HepG2 (cell line): ENCODE measurements at regions not wholly inside any gene's neighbourhood (a gene's known extent, or its start where the extent isn't known, plus 50 kb on each side); places are given as distances from the start of the nearest gene placed in this dataset.

Source experiments
- ARNT ChIP-seq: fragments of 450-650 bp; IDR thresholded peaks from 2 replicates; pipeline ENCODE4 v1.6.1; 2017
- DR1 ChIP-seq: sonication (generic); formaldehyde crosslinking; IDR thresholded peaks from 2 replicates; pipeline ENCODE4 v1.8.0; 2021; ENCODE audit warnings: mild to moderate bottlenecking, missing genetic modification reagents, inconsistent platforms
- HES4 ChIP-seq: sonication (generic); formaldehyde crosslinking; IDR thresholded peaks from 2 replicates; pipeline ENCODE4 v1.9.0; 2021; ENCODE audit warnings: mild to moderate bottlenecking, missing genetic modification reagents, borderline replicate concordance
- IKZF5 ChIP-seq: IDR thresholded peaks from 2 replicates; pipeline ENCODE4 v1.6.1; 2018; ENCODE audit warnings: missing genetic modification reagents, mild to moderate bottlenecking, missing compliant biosample characterization
- NR0B2 ChIP-seq: sonication (generic); formaldehyde crosslinking; IDR thresholded peaks from 2 replicates; pipeline ENCODE4 v1.4.0; 2020; ENCODE audit warnings: mild to moderate bottlenecking, missing genetic modification reagents
- TERF1 ChIP-seq: sonication (generic); formaldehyde crosslinking; IDR thresholded peaks from 2 replicates; pipeline ENCODE4 v1.8.0; 2022; ENCODE audit warnings: mild to moderate bottlenecking, missing genetic modification reagents, moderate library complexity
- ZNF597 ChIP-seq: sonication (generic); formaldehyde crosslinking; IDR thresholded peaks from 2 replicates; pipeline ENCODE4 v1.5.0; 2020; ENCODE audit warnings: missing genetic modification reagents
- ZNF746 ChIP-seq: sonication (generic); formaldehyde crosslinking; IDR thresholded peaks from 2 replicates; pipeline ENCODE4 v1.8.0; 2022; ENCODE audit warnings: mild to moderate bottlenecking, missing genetic modification reagents
- ZNF891 ChIP-seq: sonication (generic); formaldehyde crosslinking; IDR thresholded peaks from 2 replicates; pipeline ENCODE4 v1.5.0; 2020; ENCODE audit warnings: mild to moderate bottlenecking, missing genetic modification reagents
- TF ChIP-seq, protein P1 (sequence below): sonication (generic); formaldehyde crosslinking; IDR thresholded peaks from 2 replicates; pipeline ENCODE4 v1.9.0; 2021; ENCODE audit warnings: missing genetic modification reagents, mild to moderate bottlenecking, borderline replicate concordance
- TF ChIP-seq, protein P2 (sequence below), 2 experiments: sonication (generic) in 1 of 2; formaldehyde crosslinking in 1 of 2; IDR thresholded peaks; 2 replicates each; pipeline versions ENCODE4 v1.4.0 to v1.6.1; 2018 to 2020; ENCODE audit warnings: missing genetic modification reagents in 2 of 2, borderline replicate concordance in 1 of 2, low read depth in 1 of 2, mild to moderate bottlenecking in 1 of 2, missing biosample characterization in 1 of 2

- TF ChIP-seq HES4 (CRISPR knock-in tag), result no peak
- TF ChIP-seq, protein P1, sequence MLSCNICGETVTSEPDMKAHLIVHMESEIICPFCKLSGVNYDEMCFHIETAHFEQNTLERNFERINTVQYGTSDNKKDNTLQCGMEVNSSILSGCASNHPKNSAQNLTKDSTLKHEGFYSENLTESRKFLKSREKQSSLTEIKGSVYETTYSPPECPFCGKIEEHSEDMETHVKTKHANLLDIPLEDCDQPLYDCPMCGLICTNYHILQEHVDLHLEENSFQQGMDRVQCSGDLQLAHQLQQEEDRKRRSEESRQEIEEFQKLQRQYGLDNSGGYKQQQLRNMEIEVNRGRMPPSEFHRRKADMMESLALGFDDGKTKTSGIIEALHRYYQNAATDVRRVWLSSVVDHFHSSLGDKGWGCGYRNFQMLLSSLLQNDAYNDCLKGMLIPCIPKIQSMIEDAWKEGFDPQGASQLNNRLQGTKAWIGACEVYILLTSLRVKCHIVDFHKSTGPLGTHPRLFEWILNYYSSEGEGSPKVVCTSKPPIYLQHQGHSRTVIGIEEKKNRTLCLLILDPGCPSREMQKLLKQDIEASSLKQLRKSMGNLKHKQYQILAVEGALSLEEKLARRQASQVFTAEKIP (CRISPR knock-in tag), result no peak
- no peak for TF ChIP-seq IKZF5 (CRISPR knock-in tag)
- no peak for TF ChIP-seq ARNT
- no peak for TF ChIP-seq ZNF746
- TF ChIP-seq ZNF891 (CRISPR knock-in tag), result no peak
- TF ChIP-seq NR0B2 (CRISPR knock-in tag), result no peak
- TF ChIP-seq, protein P2, sequence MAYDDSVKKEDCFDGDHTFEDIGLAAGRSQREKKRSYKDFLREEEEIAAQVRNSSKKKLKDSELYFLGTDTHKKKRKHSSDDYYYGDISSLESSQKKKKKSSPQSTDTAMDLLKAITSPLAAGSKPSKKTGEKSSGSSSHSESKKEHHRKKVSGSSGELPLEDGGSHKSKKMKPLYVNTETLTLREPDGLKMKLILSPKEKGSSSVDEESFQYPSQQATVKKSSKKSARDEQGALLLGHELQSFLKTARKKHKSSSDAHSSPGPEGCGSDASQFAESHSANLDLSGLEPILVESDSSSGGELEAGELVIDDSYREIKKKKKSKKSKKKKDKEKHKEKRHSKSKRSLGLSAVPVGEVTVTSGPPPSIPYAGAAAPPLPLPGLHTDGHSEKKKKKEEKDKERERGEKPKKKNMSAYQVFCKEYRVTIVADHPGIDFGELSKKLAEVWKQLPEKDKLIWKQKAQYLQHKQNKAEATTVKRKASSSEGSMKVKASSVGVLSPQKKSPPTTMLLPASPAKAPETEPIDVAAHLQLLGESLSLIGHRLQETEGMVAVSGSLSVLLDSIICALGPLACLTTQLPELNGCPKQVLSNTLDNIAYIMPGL (CRISPR knock-in tag; IDR thresholded peaks at IDR 0.05; ENCODE audit: borderline replicate concordance in 1 of 2, low read depth in 1 of 2), result no peak
- no peak for TF ChIP-seq ZNF597 (CRISPR knock-in tag)
- no peak for TF ChIP-seq TERF1
- TF ChIP-seq DR1 (CRISPR knock-in tag), result no peak
Observed at GRCh38 chr15:100705065-100705464, 102.7 kb downstream of the ASB7 start (continued).
